ENCODE measurements at regions not wholly inside any gene's neighbourhood (a gene's known extent, or its start where the extent isn't known, plus 50 kb on each side); places are given as distances from the start of the nearest gene placed in this dataset.

GRCh38 chr6:121764493-121764892 lies 329.0 kb downstream of the GJA1 start:
- TF ChIP-seq CTCF (IDR thresholded peaks at IDR 0.05) (no peak), POLR2A (IDR thresholded peaks at IDR 0.05) (no peak), POLR2AphosphoS5 (IDR thresholded peaks at IDR 0.05) (no peak), EP300 (IDR thresholded peaks at IDR 0.05) (no peak)

Data from stomach (tissue), 4 donors.